ENCODE measurements at regions not wholly inside any gene's neighbourhood (a gene's known extent, or its start where the extent isn't known, plus 50 kb on each side); places are given as distances from the start of the nearest gene placed in this dataset.
"Not testable (repeated sequence)": the region's sequence is repeated elsewhere in the genome, so short reads cannot be mapped to it uniquely, and the experiment has no call there.

GRCh38 chr7:150039061-150039460, 165.3 kb downstream of the ATP6V0E2 start:
- not testable (repeated sequence) for TF ChIP-seq CTCF (optimal IDR thresholded peaks at IDR 0.05 in 1 of 3, IDR thresholded peaks at IDR 0.05 in 1 of 3, conservative IDR thresholded peaks at IDR 0.05 in 1 of 3; ENCODE audit: extremely low read depth in 1 of 3, insufficient read depth in 2 of 3, low read length in 3 of 3); EZH2 (IDR thresholded peaks at IDR 0.05; ENCODE audit: low read length)
